Transverse colon (tissue), 4 donors: ENCODE measurements at regions not wholly inside any gene's neighbourhood (a gene's known extent, or its start where the extent isn't known, plus 50 kb on each side); places are given as distances from the start of the nearest gene placed in this dataset.
"Not testable (repeated sequence)": the region's sequence is repeated elsewhere in the genome, so short reads cannot be mapped to it uniquely, and the experiment has no call there.

ENCODE experiments used
- DNase-seq: peaks from one replicate; pipeline ENCODE4 v3.0.0-alpha.2; 2019
- H3K27ac ChIP-seq, 4 donors: fragments of 200-600 bp; sonication (generic); 2 replicates each; pipeline ENCODE4 v1.5.1; 2016 to 2018; ENCODE audit warnings: inconsistent platforms in 4 of 4
- H3K27me3 ChIP-seq: fragments of 200-600 bp; sonication (generic); 2 replicates; pipeline ENCODE4 v1.5.1; 2017; ENCODE audit warnings: inconsistent platforms
- H3K36me3 ChIP-seq, 4 donors: fragments of 200-600 bp; sonication (generic); 2 replicates each; pipeline ENCODE4 v1.5.1; 2017 to 2019; ENCODE audit warnings: inconsistent platforms in 4 of 4
- H3K4me1 ChIP-seq, 4 donors: fragments of 200-600 bp; sonication (generic); 2 replicates each; pipeline ENCODE4 v1.5.1; 2017 to 2020; ENCODE audit warnings: inconsistent platforms in 4 of 4
- H3K4me3 ChIP-seq, 4 donors: fragments of 200-600 bp; sonication (generic); 1 replicate in 1 of 4; 2 replicates in 3 of 4; pipeline versions ENCODE4 v1.5.1 to v1.6.1; 2017 to 2019; ENCODE audit warnings: inconsistent platforms in 4 of 4
- H3K9me3 ChIP-seq, 2 donors: fragments of 200-600 bp; sonication (generic); 2 replicates each; pipeline ENCODE4 v1.5.1; 2017 to 2019; ENCODE audit warnings: inconsistent platforms in 2 of 2
- EP300 ChIP-seq: sonication (generic); formaldehyde crosslinking; IDR thresholded peaks from one replicate; pipeline ENCODE4 v1.6.1; 2017; ENCODE audit warnings: antibody characterized with exemption, low read depth
- POLR2A ChIP-seq: fragments of 450-650 bp; IDR thresholded peaks from one replicate; pipeline ENCODE4 v1.6.1; 2016; ENCODE audit warnings: antibody characterized with exemption, mild to moderate bottlenecking, moderate library complexity
- POLR2AphosphoS5 ChIP-seq, 3 donors: sonication (generic); formaldehyde crosslinking; IDR thresholded peaks; one replicate each; pipeline ENCODE4 v1.6.1; 2016; ENCODE audit warnings: antibody characterized with exemption in 3 of 3
- WGBS, 2 donors: methylation state at CpG; one replicate each; pipeline ENCODE4 v1.1.5; 2018; ENCODE audit warnings: low coverage in 1 of 2; 5-methylcytosine and 5-hydroxymethylcytosine counted together
- in situ Hi-C, 4 donors: fragments of 200-750 bp; cut with MboI; loops; one replicate each; pipeline versions ENCODE4 v1.15.0 to v1.15.1; 2017; ENCODE audit warnings: low sequenced_read_pairs in 3 of 4, low pct_ligation_motif_present in 1 of 4, low pct_unique_long_range_greater_than_20kb in 1 of 4
- intact Hi-C: fragments of 100-400 bp; cut with DNase I; formaldehyde crosslinking; loops from one replicate; pipeline ENCODE4 v1.15.1; 2023; ENCODE audit warnings: low total_unique reads
- TF ChIP-seq, protein P1 (sequence below), 5 experiments: fragments of 200-600 bp in 3 of 5; fragments of 450-650 bp in 2 of 5; sonication (generic) in 3 of 5; IDR thresholded peaks; 1 replicate in 2 of 5; 2 replicates in 3 of 5; pipeline ENCODE4 v1.5.1; 2016 to 2017; ENCODE audit warnings: antibody characterized with exemption in 5 of 5, inconsistent platforms in 3 of 5, mild to moderate bottlenecking in 2 of 5, moderate library complexity in 1 of 5

GRCh38 chr3:193922034-193922774, 213.7 kb upstream of the HES1 start:
- TF ChIP-seq POLR2AphosphoS5 (IDR thresholded peaks at IDR 0.05) (no peak), POLR2A (no peak), EP300 (no peak)
- TF ChIP-seq, protein P1, sequence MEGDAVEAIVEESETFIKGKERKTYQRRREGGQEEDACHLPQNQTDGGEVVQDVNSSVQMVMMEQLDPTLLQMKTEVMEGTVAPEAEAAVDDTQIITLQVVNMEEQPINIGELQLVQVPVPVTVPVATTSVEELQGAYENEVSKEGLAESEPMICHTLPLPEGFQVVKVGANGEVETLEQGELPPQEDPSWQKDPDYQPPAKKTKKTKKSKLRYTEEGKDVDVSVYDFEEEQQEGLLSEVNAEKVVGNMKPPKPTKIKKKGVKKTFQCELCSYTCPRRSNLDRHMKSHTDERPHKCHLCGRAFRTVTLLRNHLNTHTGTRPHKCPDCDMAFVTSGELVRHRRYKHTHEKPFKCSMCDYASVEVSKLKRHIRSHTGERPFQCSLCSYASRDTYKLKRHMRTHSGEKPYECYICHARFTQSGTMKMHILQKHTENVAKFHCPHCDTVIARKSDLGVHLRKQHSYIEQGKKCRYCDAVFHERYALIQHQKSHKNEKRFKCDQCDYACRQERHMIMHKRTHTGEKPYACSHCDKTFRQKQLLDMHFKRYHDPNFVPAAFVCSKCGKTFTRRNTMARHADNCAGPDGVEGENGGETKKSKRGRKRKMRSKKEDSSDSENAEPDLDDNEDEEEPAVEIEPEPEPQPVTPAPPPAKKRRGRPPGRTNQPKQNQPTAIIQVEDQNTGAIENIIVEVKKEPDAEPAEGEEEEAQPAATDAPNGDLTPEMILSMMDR (IDR thresholded peaks at IDR 0.05): no peak
- H3K4me1 ChIP-seq: peaks cover 0 to 2% (median 0%) of the 10 kb centered on the region in 4 donors
- 86 to 91% methylated on average over 4 to 10 of the region's 10 CpGs for WGBS, 2 donors
- intact Hi-C loops (no loop called here), in situ Hi-C loops (no loop called here)
- H3K4me3 ChIP-seq: no peak overlapping the region
- H3K27me3 ChIP-seq: no peaks in the 10 kb centered on the region
- H3K27ac ChIP-seq: no peak overlapping the region
- no peaks in the 10 kb centered on the region for H3K36me3 ChIP-seq
- H3K9me3 ChIP-seq: peaks cover 0 to 9% of the 10 kb centered on the region in 2 donors
- DNase-seq: no peak

DNA sequence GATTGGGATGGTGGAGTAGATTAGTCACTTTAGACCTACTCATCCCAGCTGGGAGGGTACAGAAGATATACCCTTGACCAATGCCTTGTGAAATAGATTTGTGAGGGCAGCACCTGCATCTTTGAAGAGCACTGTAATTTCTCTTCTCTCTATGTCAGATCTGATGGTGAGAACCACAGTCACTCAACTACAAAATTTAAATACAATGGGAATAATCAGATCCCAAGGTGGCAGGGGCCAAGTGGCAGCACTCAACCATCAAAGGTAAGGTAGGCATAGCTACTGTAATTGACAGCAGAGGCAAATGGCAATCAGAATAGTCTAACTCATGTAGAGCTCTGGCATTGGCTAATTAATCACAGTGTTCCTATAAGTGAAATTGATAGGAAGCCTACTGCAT, 212.0 kb upstream of the HES1 start:
- H3K27ac ChIP-seq, H3K27me3 ChIP-seq, intact Hi-C loops, H3K4me3 ChIP-seq, H3K4me1 ChIP-seq, H3K9me3 ChIP-seq, DNase-seq, in situ Hi-C loops, H3K36me3 ChIP-seq: not testable (repeated sequence)

GRCh38 chr3:193926071-193926470, 209.9 kb upstream of the HES1 start:
- H3K9me3 ChIP-seq, H3K27me3 ChIP-seq, intact Hi-C loops, H3K27ac ChIP-seq, H3K36me3 ChIP-seq, in situ Hi-C loops, H3K4me3 ChIP-seq, DNase-seq, H3K4me1 ChIP-seq: not testable (repeated sequence)
- 90 to 94% methylated on average over 2 to 3 of the region's 3 CpGs for WGBS, 2 donors

DNA sequence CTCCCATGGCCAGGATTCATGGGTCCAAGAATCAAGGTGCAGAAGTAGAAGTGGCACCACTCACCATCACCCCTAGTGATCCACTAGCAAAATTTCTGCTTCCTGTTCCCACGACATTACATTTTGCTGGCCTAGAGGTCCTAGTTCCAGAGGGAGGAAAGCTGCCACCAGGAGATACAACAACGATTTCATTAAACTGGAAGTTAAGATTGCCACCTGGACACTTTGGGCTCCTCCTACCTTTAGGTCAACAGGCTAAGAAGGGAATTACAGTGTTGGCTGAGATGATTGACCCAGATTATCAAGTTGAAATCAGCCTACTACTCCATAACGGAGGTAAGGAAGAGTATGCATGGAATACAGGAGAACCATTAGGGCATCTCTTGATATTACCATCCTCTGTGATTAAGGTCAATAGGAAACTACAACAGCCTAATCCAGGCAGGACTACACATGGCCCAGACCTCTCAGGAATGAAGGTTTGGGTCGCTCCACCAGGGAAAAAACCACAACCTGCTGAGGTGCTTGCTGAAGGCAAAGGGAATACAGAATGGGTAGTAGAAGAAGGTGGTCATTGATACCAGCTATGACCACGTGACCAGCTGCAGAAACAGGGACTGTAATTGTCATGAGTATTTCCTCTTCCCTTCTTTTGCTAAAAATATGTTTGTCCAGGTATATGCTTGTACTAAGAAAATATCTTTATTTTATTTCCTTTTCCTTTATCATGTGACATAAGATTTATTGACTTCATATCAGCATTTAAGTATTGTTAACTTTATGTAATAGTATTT, 208.3 kb upstream of the HES1 start:
- 78 to 90% methylated on average over 3 to 5 of the region's 5 CpGs for WGBS, 2 donors
- H3K9me3 ChIP-seq, DNase-seq, H3K4me1 ChIP-seq, H3K27ac ChIP-seq, H3K36me3 ChIP-seq, in situ Hi-C loops, H3K27me3 ChIP-seq, intact Hi-C loops, H3K4me3 ChIP-seq: not testable (repeated sequence)

GRCh38 chr3:193928354-193929209, 207.4 kb upstream of the HES1 start:
- no peaks in the 10 kb centered on the region for H3K4me1 ChIP-seq
- intact Hi-C loops (no loop called here), in situ Hi-C loops (no loop called here)
- TF ChIP-seq POLR2AphosphoS5 (IDR thresholded peaks at IDR 0.05) (no peak), POLR2A (no peak), EP300 (no peak)
- TF ChIP-seq, protein P1 (IDR thresholded peaks at IDR 0.05): no peak
- WGBS, 2 donors: 65 to 76% methylated on average over 7 of the region's 7 CpGs
- no peak overlapping the region for H3K4me3 ChIP-seq
- no peak for DNase-seq
- H3K27ac ChIP-seq: no peak overlapping the region
- H3K36me3 ChIP-seq: no peaks in the 10 kb centered on the region
- H3K27me3 ChIP-seq: no peaks in the 10 kb centered on the region
- H3K9me3 ChIP-seq: peaks cover 0 to 9% of the 10 kb centered on the region in 2 donors
